Stimulated activated CD4-positive, alpha-beta T cell treated with anti-CD3 and anti-CD28 coated beads, Interleukin-2, amount 100 ng/mL, for 24 hours (primary cell): ENCODE measurements at regions not wholly inside any gene's neighbourhood (a gene's known extent, or its start where the extent isn't known, plus 50 kb on each side); places are given as distances from the start of the nearest gene placed in this dataset.

Experiments used
- DNase-seq, 2 donors: peaks; one replicate each; pipeline ENCODE4 v3.0.0-alpha.2; 2020

DNA sequence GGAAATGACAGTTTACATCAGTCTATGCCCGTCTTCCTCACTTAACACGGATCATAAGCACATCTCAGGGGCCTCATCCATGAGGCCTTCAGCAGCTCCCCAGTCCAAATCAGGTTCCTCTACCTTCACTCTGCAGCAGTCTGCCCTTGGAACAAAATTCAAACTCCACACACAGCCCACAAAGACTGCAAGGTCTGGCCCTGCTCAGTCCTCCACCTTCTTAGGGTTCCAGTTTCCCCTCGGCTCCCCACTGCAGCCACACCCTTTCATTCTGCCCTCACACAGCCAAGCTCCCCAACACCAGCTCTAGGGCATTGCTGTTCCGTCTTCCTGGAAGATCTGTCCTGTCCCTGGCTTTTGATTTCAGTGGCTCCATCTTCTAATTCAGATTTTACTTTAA is 95.2 kb upstream of the IQSEC1 start:
- DNase-seq = no peak

DNA sequence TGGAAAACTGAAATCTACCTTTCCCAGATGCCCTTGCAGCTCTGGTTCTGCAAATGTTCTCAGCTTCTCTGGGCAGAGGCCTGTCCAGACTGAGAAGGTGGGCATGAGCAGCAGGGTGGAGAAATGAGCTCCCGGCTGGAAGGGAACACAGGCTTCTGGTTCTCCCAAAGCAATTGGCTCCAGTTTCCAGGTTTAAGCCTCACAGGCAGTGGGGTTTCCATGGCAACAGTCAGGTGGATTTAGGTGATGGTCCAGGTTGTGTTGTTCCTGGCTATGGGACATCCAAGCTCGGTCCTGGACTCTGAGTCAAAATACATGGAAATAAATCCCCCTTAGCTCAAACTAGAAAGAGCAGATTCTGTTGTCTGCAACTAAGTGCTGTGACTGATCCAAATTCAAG is 94.6 kb upstream of the IQSEC1 start:
- DNase-seq = no peak

DNA sequence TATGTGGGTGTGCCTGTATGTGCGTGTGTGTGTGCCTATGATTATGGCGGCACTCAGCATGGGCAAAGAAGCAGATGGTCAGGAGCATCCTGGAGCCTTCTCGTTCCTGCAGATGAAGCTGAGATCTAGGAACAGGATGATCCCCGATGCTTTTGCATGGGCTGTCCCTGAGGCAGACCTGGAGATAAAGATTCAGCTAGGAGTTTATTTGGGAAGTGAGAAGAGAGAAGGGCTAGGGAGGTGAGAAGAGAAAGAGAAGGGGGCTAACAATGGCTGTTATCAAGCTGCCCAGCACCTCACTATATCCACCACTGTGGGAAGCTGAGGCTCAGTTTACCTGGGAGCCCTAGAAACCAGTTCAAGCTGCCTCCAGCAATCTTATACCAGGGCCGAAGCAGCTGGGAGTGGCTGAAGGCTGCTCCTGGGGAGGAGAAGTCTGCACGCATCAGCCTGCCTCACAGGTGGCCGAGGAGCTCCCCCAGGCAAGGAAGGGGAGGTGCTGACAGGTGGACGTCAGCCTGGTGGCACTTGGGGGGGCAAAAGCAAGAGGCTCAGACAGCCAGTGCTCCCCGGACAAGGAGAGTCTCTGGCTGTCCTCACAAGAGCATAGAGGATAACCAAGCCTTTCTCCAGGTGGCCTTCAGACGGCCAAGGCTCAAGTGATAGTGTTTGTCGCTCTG is 94.0 kb upstream of the IQSEC1 start:
- no peak for DNase-seq

DNA sequence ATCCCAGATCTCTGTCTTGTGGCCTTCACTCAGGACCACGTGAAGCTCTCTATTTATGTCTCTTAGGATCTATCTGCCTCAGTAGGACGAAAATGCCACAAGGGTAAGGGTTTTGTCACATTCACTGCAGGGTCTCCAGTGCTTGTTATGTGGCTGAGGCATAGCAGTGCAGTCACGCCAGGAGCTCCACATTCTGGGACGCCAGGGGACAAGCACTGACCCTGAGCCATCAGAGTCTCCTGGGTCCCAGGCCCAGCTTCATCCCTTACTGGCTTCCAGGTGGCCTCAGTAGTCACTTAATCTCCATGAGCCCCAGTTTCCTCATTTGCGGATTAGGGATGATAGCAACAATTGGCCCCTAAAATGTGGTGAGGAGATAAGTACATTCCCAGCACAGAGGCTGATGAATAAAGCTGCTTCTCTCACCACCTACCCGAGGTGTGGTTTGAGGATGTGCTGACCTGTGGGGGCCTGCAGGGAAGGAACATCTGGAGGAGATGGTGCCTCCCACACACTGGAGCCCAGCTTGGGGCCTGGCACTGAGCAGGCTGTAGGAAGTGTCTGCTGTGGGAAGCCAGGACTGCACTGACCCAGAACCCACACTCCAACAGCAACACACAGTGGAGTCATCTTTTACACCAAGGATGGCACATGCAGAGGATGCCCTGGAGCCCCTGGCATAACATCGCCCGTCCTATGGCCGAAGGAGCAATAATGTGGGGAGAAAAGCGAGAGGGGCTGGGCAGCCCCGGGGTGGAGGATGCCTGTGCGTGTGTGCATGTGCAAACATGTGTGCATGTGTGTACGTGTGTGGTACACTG is 93.2 kb upstream of the IQSEC1 start:
- DNase-seq = no peak

DNA sequence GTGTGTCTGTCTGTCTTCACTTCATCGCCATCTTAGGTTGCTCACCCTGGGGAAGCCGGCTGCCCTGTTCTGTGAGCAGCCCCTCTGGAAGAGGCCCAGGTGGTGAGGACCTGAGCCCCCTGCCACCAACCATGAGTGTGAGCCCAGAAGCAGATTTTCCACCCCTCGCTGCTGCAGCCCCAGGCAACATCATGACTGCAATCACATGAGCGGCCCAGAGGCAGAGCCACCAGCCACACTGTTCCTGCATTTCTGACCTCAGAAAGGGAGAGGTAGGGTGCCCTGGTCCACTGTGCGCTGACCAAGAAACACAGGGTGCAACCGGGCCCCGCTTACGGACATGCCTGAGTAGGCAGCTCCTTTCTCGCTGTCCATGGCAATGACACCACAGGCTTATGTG is 92.3 kb upstream of the IQSEC1 start:
- no peak for DNase-seq

DNA sequence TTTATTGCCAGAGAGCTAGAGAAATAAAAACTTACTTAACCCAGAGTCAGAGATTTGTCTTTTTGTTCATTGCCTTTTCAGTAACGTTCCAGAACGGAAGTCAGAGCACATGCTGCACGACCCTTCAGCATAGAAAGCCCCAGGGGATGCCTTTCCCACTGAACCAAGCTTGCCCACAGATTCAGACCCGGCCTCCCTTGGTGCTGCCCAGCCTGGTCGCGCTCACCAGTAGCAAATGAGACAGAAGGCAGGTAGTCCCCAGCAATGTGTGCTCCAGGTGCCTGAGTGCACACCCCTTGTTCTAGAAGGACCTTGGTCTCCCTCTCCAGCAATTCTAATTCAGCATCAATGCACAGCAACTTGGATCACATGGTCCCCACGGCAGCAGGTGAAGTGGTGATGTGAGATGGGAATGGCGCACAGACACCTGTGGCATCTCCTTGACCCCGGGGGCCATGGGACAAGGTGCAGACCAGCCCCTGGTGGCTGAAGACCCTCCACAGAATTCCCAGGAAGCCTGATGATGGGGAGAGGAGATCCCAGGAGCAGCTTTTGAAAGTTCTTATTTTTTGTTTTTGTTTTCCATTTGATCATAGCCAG is 91.8 kb upstream of the IQSEC1 start:
- no peak for DNase-seq

DNA sequence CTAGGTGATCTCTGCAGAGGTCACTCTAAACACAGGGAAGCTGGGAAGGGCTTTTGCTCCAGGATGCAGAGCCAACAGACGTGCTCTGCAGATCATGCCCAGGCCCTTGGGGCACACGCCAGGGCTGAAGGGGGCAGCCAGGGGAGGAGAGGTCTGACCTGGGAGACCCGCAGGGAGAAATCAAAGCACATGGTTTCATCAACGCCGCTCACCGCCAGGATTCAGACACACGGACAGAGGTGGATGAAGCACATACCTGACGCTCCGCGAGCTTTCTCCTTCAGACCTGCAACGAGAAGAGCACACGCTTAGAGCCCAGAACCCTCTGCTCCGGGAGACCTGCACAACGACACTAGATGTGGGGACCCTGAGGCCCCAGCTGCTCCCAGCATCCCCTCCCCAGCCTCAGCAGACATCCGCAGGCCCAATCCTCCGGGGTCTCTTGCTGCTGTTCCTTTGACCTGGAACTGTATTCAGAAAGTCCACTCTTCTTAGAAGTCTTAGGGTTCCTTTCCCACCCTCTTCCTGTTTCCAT is 90.7 kb upstream of the IQSEC1 start:
- no peak for DNase-seq

DNA sequence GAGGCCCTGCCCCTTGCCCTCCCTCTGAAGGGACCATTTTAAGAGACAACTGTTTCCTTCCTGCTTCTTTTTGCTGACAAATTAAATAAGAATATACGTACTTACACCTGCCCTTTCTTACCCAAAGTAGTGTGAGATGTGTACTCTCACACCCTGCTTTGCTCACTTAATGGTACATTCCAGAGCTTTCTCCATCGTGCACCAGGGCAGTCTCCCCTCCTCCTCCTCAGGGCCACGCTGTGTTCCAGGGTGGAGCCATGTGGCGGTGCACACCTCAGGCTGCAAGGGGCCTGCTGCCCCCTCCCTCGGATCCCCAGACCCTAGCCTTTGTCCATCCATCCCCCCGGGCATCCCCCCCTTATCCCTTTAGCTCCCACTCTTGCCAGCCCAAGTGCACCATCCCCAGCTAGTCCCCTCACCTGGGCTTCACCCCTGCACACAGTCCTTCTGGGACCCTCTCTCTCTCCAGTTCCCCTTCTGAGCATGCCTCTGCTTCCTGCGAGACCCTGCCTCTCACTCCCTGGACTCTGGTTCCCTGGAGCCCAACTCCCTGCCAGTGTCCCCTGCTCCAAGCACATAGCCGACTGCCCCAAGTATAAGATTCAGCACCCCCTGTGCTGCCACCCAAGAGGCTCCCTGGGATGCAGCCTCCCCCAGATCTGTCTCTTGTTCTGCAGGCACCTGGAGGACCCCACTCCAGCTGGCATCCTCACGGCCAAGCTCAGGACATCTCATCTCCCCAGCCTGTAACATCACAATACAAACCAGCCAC is 89.5 kb upstream of the IQSEC1 start:
- no peak for DNase-seq

DNA sequence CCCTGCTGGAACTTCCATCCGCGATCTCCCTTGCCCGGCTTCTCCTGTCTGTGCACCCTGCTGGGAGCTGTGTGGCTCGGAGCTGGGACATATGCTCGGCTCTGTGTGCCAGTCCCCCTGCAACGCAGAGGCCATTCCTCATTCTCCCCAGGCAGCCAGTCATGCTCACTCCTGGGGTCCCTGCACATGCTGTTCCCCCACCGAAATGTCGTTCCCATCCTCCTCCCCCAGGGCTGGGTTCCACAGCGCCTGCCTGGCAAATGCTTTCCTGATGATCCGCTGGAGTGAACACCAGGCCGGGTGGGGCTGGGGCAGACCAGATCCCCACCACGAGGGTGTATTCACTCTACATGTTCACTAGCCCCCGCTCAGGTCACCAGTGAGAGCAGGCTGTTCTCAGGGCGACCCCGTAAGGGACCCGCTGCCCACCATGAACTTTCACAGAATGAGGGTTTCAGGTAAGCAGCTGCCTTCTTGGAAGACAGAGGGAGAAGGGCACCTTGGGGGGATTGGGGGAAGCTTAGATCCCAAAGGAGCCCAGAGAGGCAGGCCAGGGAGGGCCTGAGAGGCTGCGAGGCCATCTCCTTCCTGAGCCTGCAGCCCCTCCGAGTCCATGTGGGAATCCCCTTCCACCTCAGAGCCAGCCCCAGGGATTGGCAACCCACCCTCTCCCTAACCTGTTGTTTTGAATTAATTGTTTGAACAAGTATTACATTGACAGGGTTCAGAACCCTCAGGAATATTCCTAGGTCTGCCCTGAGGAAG is 88.7 kb upstream of the IQSEC1 start:
- DNase-seq = no peak

DNA sequence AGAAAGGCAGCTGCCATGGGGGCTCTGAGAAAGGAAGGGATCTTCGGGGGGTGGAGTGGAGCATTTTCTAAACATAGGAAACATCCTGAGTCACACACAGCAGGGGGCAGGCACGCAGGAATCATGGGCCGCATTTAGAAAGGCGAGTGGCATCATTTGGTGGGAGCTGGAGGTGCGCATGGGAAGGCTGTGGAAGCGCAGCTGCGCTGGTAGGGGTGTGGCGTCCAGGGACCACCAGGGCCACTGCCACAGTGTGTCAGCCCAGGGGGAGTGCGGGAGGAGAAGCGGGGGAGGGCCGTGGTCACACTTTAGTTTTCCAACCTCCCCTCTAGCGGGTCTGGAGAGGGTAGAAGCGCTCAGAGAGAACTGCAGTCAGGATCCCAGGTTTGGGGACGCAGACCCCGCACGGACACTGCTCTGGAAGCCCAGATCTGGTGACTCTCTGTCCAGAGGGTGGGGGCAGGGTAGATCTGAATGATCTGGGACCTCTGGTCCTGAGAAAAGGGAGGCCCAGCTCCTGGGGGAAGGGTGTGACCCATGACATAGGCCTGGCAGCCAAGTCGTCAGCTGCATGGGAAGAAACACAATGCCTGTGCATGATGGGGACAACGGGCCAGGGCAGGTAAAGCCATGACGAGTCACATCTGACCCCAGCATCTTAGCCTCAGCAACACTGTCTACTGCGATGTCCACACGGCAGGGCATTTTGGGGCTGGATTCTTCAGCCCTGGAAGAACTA is 88.0 kb upstream of the IQSEC1 start:
- DNase-seq = no peak

DNA sequence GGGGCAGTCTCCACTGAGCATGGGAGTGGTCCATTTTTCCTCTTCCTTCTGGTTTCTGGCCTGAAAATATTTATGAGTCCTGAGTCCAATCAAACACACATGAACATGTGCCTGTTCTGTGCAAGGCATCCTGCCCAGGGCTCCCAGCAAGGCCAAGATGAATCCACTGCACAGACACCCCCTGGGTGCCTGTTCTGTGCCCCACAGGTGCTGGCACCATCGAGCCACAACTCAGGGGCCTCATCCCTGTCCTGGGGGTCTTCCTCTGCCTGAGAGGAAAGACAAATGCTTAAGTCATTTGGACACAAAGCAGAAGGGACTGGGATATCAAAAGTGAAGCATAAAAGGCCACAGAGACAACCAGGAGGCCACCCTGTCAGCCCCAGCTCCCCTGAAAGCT is 87.4 kb upstream of the IQSEC1 start:
- DNase-seq = no peak

DNA sequence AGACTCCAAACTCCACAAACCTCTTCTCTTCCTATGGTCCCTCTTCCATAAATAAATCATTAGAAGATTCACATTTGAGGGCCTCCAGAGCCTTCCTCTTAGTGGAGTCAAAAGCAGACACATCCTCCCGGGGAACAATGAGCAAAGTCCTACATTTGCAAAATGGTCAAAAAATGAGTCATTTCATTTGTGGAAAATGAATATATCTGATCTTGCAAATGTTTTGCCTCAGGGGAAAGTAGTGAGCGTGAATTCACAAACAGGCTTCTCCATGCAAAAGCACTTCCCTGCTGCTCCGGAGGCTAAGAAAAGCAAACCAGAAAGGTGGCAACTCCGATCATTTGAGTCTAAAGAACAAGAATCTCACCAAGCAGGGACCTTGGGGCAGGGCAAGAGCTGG is 86.7 kb upstream of the IQSEC1 start:
- DNase-seq = no peak

DNA sequence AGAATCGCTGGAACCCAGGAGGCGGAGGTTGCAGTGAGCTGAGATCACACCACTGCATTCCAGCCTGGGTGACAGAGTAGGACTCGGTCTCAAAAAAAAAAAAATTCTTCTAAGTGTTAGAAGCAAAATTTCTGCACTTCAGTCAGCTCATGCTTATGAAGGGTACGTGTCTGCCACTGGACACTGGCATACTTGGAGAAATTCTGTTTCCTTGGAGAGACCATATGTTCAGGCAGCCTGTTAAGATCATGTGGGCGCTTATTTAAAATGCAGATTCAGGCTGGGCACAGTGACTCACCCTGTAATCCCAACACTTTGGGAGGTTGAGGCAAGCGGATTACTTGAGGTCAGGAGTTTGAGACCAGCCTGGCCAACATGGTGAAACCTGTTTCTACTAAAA is 85.6 kb upstream of the IQSEC1 start:
- no peak for DNase-seq

DNA sequence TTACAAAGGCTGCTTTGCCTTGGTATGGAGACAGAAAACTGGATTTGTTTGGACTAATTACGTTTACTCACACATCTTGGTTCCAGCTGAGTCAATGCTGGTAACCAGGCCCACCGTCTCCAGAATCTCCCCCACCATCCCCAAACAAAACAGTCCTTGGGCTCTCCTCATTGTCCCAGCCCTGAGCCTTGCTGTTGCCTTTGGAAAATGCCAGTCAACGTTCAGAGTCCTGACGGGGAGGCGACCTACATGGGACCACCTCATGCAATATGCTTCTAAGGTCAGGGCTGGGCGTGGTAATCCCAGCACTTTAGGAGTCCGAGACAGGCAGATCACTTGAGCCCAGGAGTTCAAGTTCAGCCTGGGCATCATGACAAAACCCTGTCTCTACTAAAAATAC is 85.2 kb upstream of the IQSEC1 start:
- no peak for DNase-seq

DNA sequence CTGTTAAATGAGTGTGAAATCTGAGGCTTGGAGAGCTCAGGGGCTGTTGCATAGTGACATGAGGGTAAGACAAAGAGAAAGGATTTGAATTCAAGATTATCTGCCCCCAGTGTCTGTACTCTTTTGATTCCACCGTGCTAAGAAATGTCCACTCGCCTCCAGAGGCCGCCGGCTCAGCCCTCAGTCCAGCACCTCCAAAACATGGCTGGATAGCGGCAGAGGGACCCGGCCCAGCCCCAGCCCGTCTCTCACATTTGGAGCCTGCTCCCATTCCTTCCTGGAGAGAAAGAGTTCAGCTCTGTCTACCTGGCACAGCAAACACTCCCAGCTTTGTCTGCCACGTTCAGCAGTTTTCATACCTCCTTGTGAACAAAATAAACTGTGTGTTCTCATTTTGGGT is 84.8 kb upstream of the IQSEC1 start:
- no peak for DNase-seq

DNA sequence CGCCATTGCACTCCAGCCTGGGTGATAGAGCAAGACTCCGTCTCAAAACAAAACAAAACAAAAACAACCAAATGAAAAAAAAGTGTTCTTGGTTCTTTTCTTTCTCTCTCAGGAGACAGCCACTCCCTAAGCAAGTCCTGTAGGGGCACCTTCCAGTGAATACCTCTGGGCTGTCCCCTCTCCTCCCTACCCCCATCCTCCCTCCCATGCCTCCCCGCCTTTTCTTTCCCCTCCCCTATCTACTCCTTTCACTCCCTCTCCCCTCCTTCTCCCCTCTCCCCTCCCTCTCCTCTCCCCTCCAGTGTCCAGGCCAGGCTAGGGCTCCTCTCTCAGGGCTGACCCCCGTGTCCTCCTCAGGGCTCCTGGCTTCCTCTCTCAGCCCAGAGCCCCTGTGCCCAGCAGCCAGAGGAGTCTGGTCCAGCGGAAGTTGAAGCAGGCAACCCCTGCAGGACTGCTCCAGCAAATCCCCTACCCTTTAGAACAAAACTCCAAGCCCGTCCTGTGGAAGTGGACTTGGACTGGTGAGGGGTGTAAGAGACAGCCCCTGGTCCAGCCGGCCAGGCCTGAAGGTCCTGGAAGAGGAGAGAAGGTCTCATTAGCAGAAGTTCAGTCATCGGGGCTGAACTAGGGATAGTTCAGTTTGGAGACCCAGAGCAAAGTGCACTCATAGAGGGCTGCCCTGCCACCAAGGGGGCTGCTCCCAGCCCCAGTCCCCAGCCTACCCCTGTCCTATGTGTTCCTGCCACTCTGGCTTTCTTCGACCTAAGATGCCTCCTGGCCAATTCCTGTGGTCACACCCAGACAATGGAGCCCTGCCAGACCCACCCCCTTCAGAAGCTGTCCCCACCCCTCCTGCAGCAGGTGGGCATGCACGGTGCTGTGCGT is 79.8 kb upstream of the IQSEC1 start:
- no peak for DNase-seq

DNA sequence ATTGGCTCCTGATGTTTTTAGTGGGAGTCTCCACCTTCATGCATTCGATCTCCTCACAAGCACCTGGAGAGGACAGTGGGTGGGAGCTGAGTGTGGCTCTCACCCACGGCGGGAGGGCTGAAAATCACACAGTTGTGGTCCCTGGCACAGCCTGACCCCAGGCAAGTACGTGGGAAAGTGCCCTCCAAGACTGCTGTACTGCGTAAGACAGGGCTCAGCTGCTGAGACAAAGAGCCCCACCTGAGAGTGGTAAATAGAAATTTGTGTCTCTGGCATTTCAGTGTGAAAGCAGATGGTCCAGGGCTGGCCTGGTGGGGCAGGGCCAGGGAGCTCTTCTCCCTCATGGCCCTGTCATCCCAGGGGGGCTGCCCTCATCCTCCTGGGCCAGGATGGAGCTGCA is 77.4 kb upstream of the IQSEC1 start:
- no peak for DNase-seq

DNA sequence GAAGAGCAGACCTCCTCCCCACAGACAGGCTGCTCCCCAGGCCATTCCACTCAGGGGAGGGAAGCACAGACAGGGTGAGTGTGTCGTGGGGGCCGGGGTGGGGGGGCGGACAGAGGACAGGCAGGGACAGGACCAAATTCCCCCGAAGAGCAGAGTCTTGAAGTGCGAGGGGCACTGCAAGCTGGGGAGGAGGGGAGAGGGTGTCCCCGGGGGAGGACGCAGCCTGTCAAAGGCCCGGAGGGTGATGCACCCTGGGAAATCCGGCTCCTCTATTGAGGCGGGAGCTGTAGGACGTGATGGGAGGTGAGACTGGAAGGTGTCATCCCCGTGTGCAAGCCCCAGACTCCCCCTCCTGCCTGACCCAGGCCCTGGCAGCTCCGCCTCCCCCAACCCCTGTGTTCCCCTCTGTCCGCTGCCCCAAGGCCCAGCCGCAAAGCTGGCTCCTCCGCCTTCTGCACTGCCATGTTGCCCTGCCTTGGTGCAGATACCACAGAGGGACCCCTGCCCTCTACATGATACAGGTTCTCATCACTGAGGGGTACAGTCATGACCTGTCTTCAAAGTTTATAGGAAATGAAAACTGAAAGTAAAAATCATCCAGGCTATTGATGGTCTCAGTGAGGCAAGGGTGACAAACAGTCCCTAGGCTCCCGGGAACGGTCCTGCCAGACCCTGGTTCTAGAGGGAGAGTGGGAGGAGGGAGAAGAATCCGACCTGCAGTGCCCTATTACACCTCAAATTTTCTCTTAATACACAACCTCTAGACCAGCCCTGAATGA is 76.3 kb upstream of the IQSEC1 start:
- DNase-seq = no peak

DNA sequence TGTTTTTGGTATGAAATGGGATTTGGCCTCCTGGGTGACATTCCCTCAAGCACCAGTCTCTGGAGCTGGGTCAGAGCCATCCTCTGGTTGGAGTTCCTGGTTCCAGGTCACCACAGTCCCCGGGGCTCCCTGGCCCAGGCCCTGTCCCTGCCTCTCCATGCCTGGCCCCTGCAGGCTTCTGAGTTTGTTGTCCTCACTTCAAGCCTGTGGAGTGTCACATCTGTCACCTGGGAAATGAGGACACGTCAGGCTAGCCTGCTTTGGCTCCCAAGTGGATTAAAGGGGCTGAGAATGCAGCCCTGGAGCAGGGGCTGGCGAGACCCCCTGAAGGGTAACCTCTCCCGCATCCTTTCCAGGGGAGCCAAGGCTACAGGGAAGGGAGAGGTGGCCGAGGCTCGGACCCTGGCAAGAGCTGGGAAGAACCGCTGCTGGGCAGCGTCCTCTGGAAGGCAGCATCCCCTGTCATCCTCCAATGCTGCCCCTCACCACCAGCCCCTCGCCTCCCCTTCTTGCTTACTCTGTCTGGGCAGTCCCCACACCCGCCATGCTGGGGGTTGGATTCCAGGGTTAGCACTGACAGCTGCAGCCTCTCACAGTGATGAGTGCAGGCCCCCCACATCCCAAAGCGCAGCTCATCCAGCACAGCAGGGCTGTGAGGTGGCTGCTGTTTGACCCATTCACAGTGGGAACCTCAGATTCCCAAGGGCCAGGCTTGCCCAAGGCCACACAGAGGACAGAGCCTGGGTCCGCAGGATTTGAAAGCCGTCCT is 75.5 kb upstream of the IQSEC1 start:
- DNase-seq = no peak
